HG03469 (cell line): ENCODE measurements at regions not wholly inside any gene's neighbourhood (a gene's known extent, or its start where the extent isn't known, plus 50 kb on each side); places are given as distances from the start of the nearest gene placed in this dataset.

ENCODE experiments used
- ATAC-seq: cut with Tn5 transposase; IDR thresholded peaks from one replicate; pipeline ENCODE4 v1.9.1; 2021; ENCODE audit warnings: mild to moderate bottlenecking, moderate library complexity, moderate number of reproducible peaks; ENCODE audit not compliant: unreplicated experiment

GRCh38 chr6:22078802-22079545 is 217.9 kb downstream of the PRL start:
- no peak for ATAC-seq

GRCh38 chr6:22079783-22080182 is 217.1 kb downstream of the PRL start:
- no peak for ATAC-seq

- ATAC-seq: peak; percentile 67
Measured at GRCh38 chr6:22081709-22082108, 215.1 kb downstream of the PRL start.

- ATAC-seq: no peak
Measured at GRCh38 chr6:22082218-22082617, 214.6 kb downstream of the PRL start.

- ATAC-seq: no peak
Measured at GRCh38 chr6:22083119-22083518, 213.7 kb downstream of the PRL start.

- ATAC-seq: no peak
Measured at GRCh38 chr6:22087960-22088706, 208.7 kb downstream of the PRL start.

GRCh38 chr6:22091424-22091948 is 205.3 kb downstream of the PRL start:
- no peak for ATAC-seq

- no peak for ATAC-seq
Measured at GRCh38 chr6:22095836-22096235, 201.0 kb downstream of the PRL start.

- no peak for ATAC-seq
Measured at GRCh38 chr6:22098601-22099031, 198.2 kb downstream of the PRL start.

- ATAC-seq: no peak
Measured at GRCh38 chr6:22099231-22099630, 197.6 kb downstream of the PRL start.

- no peak for ATAC-seq
Measured at GRCh38 chr6:22099923-22100322, 196.9 kb downstream of the PRL start.

- no peak for ATAC-seq
Measured at GRCh38 chr6:22101163-22101562, 195.7 kb downstream of the PRL start.

GRCh38 chr6:22102671-22103070 is 194.2 kb downstream of the PRL start:
- peak; percentile 84 for ATAC-seq

- ATAC-seq: no peak
Measured at GRCh38 chr6:22106451-22106850, 190.4 kb downstream of the PRL start.

GRCh38 chr6:22106961-22107360 is 189.9 kb downstream of the PRL start:
- no peak for ATAC-seq

GRCh38 chr6:22108199-22108598 is 188.6 kb downstream of the PRL start:
- no peak for ATAC-seq

- no peak for ATAC-seq
Measured at GRCh38 chr6:22110061-22110460, 186.8 kb downstream of the PRL start.

GRCh38 chr6:22112461-22112860 is 184.4 kb downstream of the PRL start:
- no peak for ATAC-seq

- no peak for ATAC-seq
Measured at GRCh38 chr6:22113026-22113766, 183.6 kb downstream of the PRL start.

GRCh38 chr6:22115559-22115958 is 181.3 kb downstream of the PRL start:
- no peak for ATAC-seq

- no peak for ATAC-seq
Measured at GRCh38 chr6:22117631-22118030, 179.2 kb downstream of the PRL start.
